ENCODE measurements at regions not wholly inside any gene's neighbourhood (a gene's known extent, or its start where the extent isn't known, plus 50 kb on each side); places are given as distances from the start of the nearest gene placed in this dataset.

GRCh38 chr10:63720676-63721075 is 199.5 kb downstream of the REEP3 start:
- H3K4me3 ChIP-seq = no peak overlapping the region
- ATAC-seq (no peak), DNase-seq (no peak)
- no peaks in the 10 kb centered on the region for H3K9me3 ChIP-seq
- H3K36me3 ChIP-seq (ENCODE audit: low read depth) = no peaks in the 10 kb centered on the region
- H3K4me1 ChIP-seq (ENCODE audit: low read depth) = peaks cover 7% of the 10 kb centered on the region
- no peak for TF ChIP-seq CTCF (IDR thresholded peaks at IDR 0.05)
- intact Hi-C loops (cut with DNase I, micrococcal nuclease) = loop anchor here (5.0 to 10.0 kb wide), 3 partner anchors 506 to 556 kb away; no protein-coding TSS in a partner anchor

GRCh38 chr10:63722537-63722936 is 201.3 kb downstream of the REEP3 start:
- intact Hi-C loops (cut with DNase I, micrococcal nuclease) = loop anchor here (5.0 to 10.0 kb wide), 3 partner anchors 508 to 558 kb away; no protein-coding TSS in a partner anchor
- Histone ChIP-seq H3K36me3 (ENCODE audit: low read depth) (no peaks in the 10 kb centered on the region), H3K4me3 (no peak overlapping the region), H3K9me3 (no peaks in the 10 kb centered on the region), H3K4me1 (ENCODE audit: low read depth) (peaks cover 7% of the 10 kb centered on the region)
- no peak for TF ChIP-seq CTCF (IDR thresholded peaks at IDR 0.05)
- peak; percentile 15 for ATAC-seq
- no peak for DNase-seq

- TF ChIP-seq CTCF (IDR thresholded peaks at IDR 0.05) = no peak
- intact Hi-C loops (cut with DNase I, micrococcal nuclease) = loop anchor here (5.0 to 10.0 kb wide), 3 partner anchors 509 to 559 kb away; no protein-coding TSS in a partner anchor
- Histone ChIP-seq H3K4me1 (ENCODE audit: low read depth) (peaks cover 7% of the 10 kb centered on the region), H3K36me3 (ENCODE audit: low read depth) (no peaks in the 10 kb centered on the region), H3K9me3 (no peaks in the 10 kb centered on the region), H3K4me3 (no peak overlapping the region)
- no peak for DNase-seq
- ATAC-seq = no peak
These were observed 202.1 kb downstream of the REEP3 start for GRCh38 chr10:63723320-63723719.

- no peak for TF ChIP-seq CTCF (IDR thresholded peaks at IDR 0.05)
- H3K4me1 ChIP-seq (ENCODE audit: low read depth) = peaks cover 7% of the 10 kb centered on the region
- intact Hi-C loops (cut with DNase I, micrococcal nuclease) = loop anchor here (5.0 to 10.0 kb wide), 3 partner anchors 509 to 559 kb away; no protein-coding TSS in a partner anchor
- no peak overlapping the region for H3K4me3 ChIP-seq
- DNase-seq (no peak), ATAC-seq (no peak)
- no peaks in the 10 kb centered on the region for H3K9me3 ChIP-seq
- no peaks in the 10 kb centered on the region for H3K36me3 ChIP-seq (ENCODE audit: low read depth)
These were observed 202.5 kb downstream of the REEP3 start for GRCh38 chr10:63723741-63724140.

GRCh38 chr10:63724922-63725321 is 203.7 kb downstream of the REEP3 start:
- Histone ChIP-seq H3K4me1 (ENCODE audit: low read depth) (peaks cover 4% of the 10 kb centered on the region), H3K36me3 (ENCODE audit: low read depth) (no peaks in the 10 kb centered on the region), H3K4me3 (no peak overlapping the region), H3K9me3 (no peaks in the 10 kb centered on the region)
- ATAC-seq (no peak), DNase-seq (no peak)
- no peak for TF ChIP-seq CTCF (IDR thresholded peaks at IDR 0.05)
- intact Hi-C loops (cut with DNase I, micrococcal nuclease) = loop anchor here (5.0 to 10.0 kb wide), 3 partner anchors 510 to 560 kb away; no protein-coding TSS in a partner anchor

GRCh38 chr10:63726867-63727266 is 205.7 kb downstream of the REEP3 start:
- Histone ChIP-seq H3K4me1 (ENCODE audit: low read depth) (no peaks in the 10 kb centered on the region), H3K36me3 (ENCODE audit: low read depth) (no peaks in the 10 kb centered on the region), H3K9me3 (no peaks in the 10 kb centered on the region), H3K4me3 (no peak overlapping the region)
- intact Hi-C loops (cut with DNase I, micrococcal nuclease) = loop anchor here in 1 of 2 donors (10.0 kb wide), 2 partner anchors 512 to 562 kb away; no protein-coding TSS in a partner anchor
- DNase-seq (no peak), ATAC-seq (no peak)
- no peak for TF ChIP-seq CTCF (IDR thresholded peaks at IDR 0.05)
